Left lung (tissue), 4 donors: ENCODE measurements at regions not wholly inside any gene's neighbourhood (a gene's known extent, or its start where the extent isn't known, plus 50 kb on each side); places are given as distances from the start of the nearest gene placed in this dataset.
A peak's percentile ranks its signal among the peaks of the same experiment; 100 is the strongest.

ENCODE experiments used
- ATAC-seq: fragments of 200-7000 bp; cut with Tn5 transposase; one replicate; pipeline ENCODE4 v1.9.1; 2020; ENCODE audit warnings: moderate library complexity
- DNase-seq, 4 donors: peaks; one replicate each; pipeline ENCODE4 v3.0.0-alpha.2; 2013 to 2020
- H3K27ac ChIP-seq, 2 donors: fragments of 200-600 bp; sonication (generic) in 1 of 2; one replicate each; pipeline versions ENCODE4 v1.5.0 to v1.8.0; 2020 to 2021
- H3K27me3 ChIP-seq, 2 donors: fragments of 200-600 bp; sonication (generic) in 1 of 2; one replicate each; pipeline versions ENCODE4 v1.5.0 to v1.8.0; 2020 to 2021
- H3K36me3 ChIP-seq, 2 donors: fragments of 200-600 bp; sonication (generic) in 1 of 2; one replicate each; pipeline versions ENCODE4 v1.5.0 to v1.8.0; 2020 to 2021
- H3K4me1 ChIP-seq, 2 donors: fragments of 200-600 bp; one replicate each; pipeline ENCODE4 v1.8.0; 2021
- H3K4me3 ChIP-seq, 2 donors: fragments of 200-600 bp; sonication (generic) in 1 of 2; one replicate each; pipeline versions ENCODE4 v1.5.0 to v1.8.0; 2020 to 2021; ENCODE audit warnings: mild to moderate bottlenecking in 1 of 2
- H3K9me3 ChIP-seq, 2 donors: fragments of 200-600 bp; sonication (generic) in 1 of 2; one replicate each; pipeline versions ENCODE4 v1.5.0 to v1.8.0; 2020 to 2021
- intact Hi-C, 2 donors: fragments of 100-400 bp; cut with DNase I; formaldehyde crosslinking; loops; one replicate each; pipeline versions ENCODE4 v1.11.2 to v1.14.2; 2022
- TF ChIP-seq, protein P1 (sequence below), 2 donors: fragments of 200-600 bp; sonication (generic) in 1 of 2; IDR thresholded peaks; one replicate each; pipeline versions ENCODE4 v1.5.0 to v1.8.0; 2021; ENCODE audit warnings: antibody characterized with exemption in 2 of 2
- donor health status: DM: no; HTN: yes; CAD: no.
- donor health status: DM: no; HTN: no; CAD: no.

DNA sequence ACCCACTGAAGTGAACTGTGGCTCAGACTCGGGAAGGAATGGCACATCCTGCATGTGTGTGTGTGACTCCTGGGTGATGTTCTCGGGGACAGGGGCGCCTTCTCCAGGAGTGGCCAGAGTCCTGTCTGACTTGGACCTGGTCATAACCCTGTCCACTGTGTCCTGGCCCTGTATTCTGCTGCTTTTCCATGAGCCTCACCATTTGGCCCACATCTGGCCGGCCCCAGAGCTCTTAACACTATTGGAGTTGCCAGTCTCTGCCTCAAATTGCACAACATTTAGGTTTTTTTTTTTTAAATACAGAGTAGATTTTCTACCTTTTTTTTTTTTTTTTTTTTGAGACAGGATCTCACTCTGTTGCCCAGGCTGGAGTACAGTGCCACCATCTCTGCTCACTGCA is 278.3 kb upstream of the TUT7 start:
- no peak for ATAC-seq
- no peak overlapping the region for H3K27ac ChIP-seq
- TF ChIP-seq, protein P1, sequence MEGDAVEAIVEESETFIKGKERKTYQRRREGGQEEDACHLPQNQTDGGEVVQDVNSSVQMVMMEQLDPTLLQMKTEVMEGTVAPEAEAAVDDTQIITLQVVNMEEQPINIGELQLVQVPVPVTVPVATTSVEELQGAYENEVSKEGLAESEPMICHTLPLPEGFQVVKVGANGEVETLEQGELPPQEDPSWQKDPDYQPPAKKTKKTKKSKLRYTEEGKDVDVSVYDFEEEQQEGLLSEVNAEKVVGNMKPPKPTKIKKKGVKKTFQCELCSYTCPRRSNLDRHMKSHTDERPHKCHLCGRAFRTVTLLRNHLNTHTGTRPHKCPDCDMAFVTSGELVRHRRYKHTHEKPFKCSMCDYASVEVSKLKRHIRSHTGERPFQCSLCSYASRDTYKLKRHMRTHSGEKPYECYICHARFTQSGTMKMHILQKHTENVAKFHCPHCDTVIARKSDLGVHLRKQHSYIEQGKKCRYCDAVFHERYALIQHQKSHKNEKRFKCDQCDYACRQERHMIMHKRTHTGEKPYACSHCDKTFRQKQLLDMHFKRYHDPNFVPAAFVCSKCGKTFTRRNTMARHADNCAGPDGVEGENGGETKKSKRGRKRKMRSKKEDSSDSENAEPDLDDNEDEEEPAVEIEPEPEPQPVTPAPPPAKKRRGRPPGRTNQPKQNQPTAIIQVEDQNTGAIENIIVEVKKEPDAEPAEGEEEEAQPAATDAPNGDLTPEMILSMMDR (IDR thresholded peaks at IDR 0.05), result no peak
- no peak overlapping the region for H3K4me3 ChIP-seq
- H3K36me3 ChIP-seq, result no peaks in the 10 kb centered on the region
- no peaks in the 10 kb centered on the region for H3K9me3 ChIP-seq
- H3K4me1 ChIP-seq, result no peaks in the 10 kb centered on the region
- intact Hi-C loops, result no loop called here
- H3K27me3 ChIP-seq, result peaks cover 0 to 21% of the 10 kb centered on the region in 2 donors
- no peak for DNase-seq

DNA sequence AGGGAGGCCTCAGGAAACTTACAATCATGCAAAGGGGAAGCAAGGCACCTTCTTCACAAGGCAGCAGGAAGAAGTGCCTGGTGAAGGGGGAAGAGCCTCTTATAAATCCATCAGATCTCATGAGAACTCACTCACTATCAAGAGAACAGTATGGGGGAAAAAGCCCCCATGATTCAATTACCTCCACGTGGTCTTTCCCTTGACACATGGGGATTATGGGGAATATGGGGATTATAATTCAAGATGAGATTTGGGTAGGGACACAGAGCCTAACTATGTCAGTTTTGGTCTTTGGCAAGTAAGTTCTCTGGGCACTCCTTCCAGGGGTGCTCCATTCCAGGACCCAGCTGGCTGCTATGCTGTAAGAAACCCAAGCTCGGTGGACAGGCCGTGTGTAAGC is 275.3 kb upstream of the TUT7 start:
- DNase-seq (no peak), ATAC-seq (no peak)
- H3K4me1 ChIP-seq, result no peaks in the 10 kb centered on the region
- TF ChIP-seq, protein P1 (IDR thresholded peaks at IDR 0.05), result no peak
- no peaks in the 10 kb centered on the region for H3K27me3 ChIP-seq
- intact Hi-C loops, result no loop called here
- no peaks in the 10 kb centered on the region for H3K9me3 ChIP-seq
- no peak overlapping the region for H3K27ac ChIP-seq
- H3K36me3 ChIP-seq, result no peaks in the 10 kb centered on the region
- no peak overlapping the region for H3K4me3 ChIP-seq

DNA sequence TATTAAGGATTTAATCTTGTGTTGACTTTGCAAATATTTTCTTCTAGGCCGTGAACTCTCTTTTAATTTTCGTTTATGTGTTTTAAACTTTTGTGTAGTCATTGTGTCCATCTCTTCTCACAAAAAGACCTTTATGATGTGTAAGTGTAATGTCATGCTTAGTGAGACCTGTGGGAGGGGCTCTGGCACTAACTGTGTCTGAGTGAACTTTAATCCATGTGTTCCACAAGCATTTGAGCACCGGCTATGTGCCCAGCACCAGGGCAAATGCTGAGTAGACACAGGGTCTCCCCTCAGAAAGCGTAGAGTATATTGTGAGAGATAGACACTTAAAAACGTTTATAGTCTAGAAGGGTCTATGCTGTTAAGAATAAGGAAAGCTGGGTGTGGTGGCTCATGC is 272.6 kb upstream of the TUT7 start:
- Histone ChIP-seq H3K4me3 (no peak overlapping the region), H3K4me1 (no peaks in the 10 kb centered on the region), H3K27ac (no peak overlapping the region), H3K9me3 (no peaks in the 10 kb centered on the region), H3K36me3 (no peaks in the 10 kb centered on the region), H3K27me3 (no peaks in the 10 kb centered on the region)
- intact Hi-C loops, result no loop called here
- ATAC-seq (no peak), DNase-seq (no peak)
- TF ChIP-seq, protein P1 (IDR thresholded peaks at IDR 0.05), result no peak

- no peaks in the 10 kb centered on the region for H3K36me3 ChIP-seq
Observed at GRCh38 chr9:86624630-86625029, 270.4 kb upstream of the TUT7 start.

GRCh38 chr9:86614871-86615849 is 260.9 kb upstream of the TUT7 start:
- ATAC-seq (peak; percentile 48), DNase-seq (no peak)
- Histone ChIP-seq H3K36me3 (no peaks in the 10 kb centered on the region), H3K4me1 (no peaks in the 10 kb centered on the region), H3K27me3 (no peaks in the 10 kb centered on the region), H3K9me3 (no peaks in the 10 kb centered on the region), H3K27ac (no peak overlapping the region), H3K4me3 (no peak overlapping the region)
- TF ChIP-seq, protein P1 (IDR thresholded peaks at IDR 0.05), result peak in 1 of 2 donors; percentile 27
- intact Hi-C loops, result no loop called here

More at GRCh38 chr9:86624630-86625029, 270.4 kb upstream of the TUT7 start:
- H3K9me3 ChIP-seq, result no peaks in the 10 kb centered on the region
- TF ChIP-seq, protein P1 (IDR thresholded peaks at IDR 0.05), result no peak
- ATAC-seq (peak; percentile 67), DNase-seq (peak in 2 of 4 donors; percentile 92 to 95)
- no peaks in the 10 kb centered on the region for H3K27me3 ChIP-seq
- H3K4me3 ChIP-seq, result no peak overlapping the region
- no peaks in the 10 kb centered on the region for H3K4me1 ChIP-seq
- intact Hi-C loops, result no loop called here
- H3K27ac ChIP-seq, result no peak overlapping the region
